Liver (tissue), 8 donors: ENCODE measurements at regions not wholly inside any gene's neighbourhood (a gene's known extent, or its start where the extent isn't known, plus 50 kb on each side); places are given as distances from the start of the nearest gene placed in this dataset.

Source experiments
- DNase-seq: peaks from one replicate; pipeline ENCODE4 v3.0.0-alpha.2; 2017; ENCODE audit warnings: low spot score
- H3K27ac ChIP-seq, 2 donors: one replicate each; pipeline ENCODE4 v1.7.0; 2013; ENCODE audit warnings: inconsistent platforms in 2 of 2, low read length in 2 of 2, control low read depth in 1 of 2, low read depth in 1 of 2, mild to moderate bottlenecking in 1 of 2
- H3K27me3 ChIP-seq, 4 donors: one replicate each; pipeline versions ENCODE4 v1.6.1 to v1.7.0; 2013; ENCODE audit warnings: low read length in 3 of 4, inconsistent platforms in 1 of 4, mild to moderate bottlenecking in 1 of 4, moderate library complexity in 1 of 4; ENCODE audit not compliant: control insufficient read depth in 4 of 4, insufficient read depth in 4 of 4
- H3K36me3 ChIP-seq, 4 donors: one replicate each; pipeline versions ENCODE4 v1.6.1 to v1.7.0; 2013; ENCODE audit warnings: low read length in 3 of 4, mild to moderate bottlenecking in 3 of 4, low read depth in 1 of 4, moderate library complexity in 1 of 4; ENCODE audit not compliant: control insufficient read depth in 4 of 4, insufficient read depth in 3 of 4
- H3K4me1 ChIP-seq, 4 donors: one replicate each; pipeline versions ENCODE4 v1.6.1 to v1.7.0; 2013; ENCODE audit warnings: low read length in 3 of 4, mild to moderate bottlenecking in 3 of 4, moderate library complexity in 1 of 4; ENCODE audit not compliant: control insufficient read depth in 4 of 4, insufficient read depth in 4 of 4
- H3K4me3 ChIP-seq, 3 donors: one replicate each; pipeline versions ENCODE4 v1.6.1 to v1.7.0; 2013; ENCODE audit warnings: low read length in 3 of 3, control low read depth in 1 of 3, low read depth in 1 of 3, mild to moderate bottlenecking in 1 of 3
- H3K9ac ChIP-seq, 2 donors: one replicate each; pipeline ENCODE4 v1.7.0; 2013; ENCODE audit warnings: low read length in 2 of 2, mild to moderate bottlenecking in 2 of 2, moderate library complexity in 2 of 2, control low read depth in 1 of 2, low read depth in 1 of 2
- H3K9me3 ChIP-seq, 4 donors: one replicate each; pipeline versions ENCODE4 v1.6.1 to v1.7.0; 2013; ENCODE audit warnings: low read length in 3 of 4; ENCODE audit not compliant: control insufficient read depth in 4 of 4
- EGR1 ChIP-seq, 2 donors: IDR thresholded peaks; 2 replicates each; pipeline ENCODE4 v1.6.1; 2016 to 2018; ENCODE audit warnings: antibody characterized with exemption in 2 of 2, low read depth in 2 of 2
- FOXA1 ChIP-seq: IDR thresholded peaks from 2 replicates; pipeline ENCODE4 v1.6.1; 2016; ENCODE audit warnings: antibody characterized with exemption
- FOXA2 ChIP-seq: IDR thresholded peaks from 2 replicates; pipeline ENCODE4 v1.6.1; 2016; ENCODE audit warnings: antibody characterized with exemption
- GABPA ChIP-seq, 2 donors: IDR thresholded peaks in 1 of 2; conservative IDR thresholded peaks in 1 of 2; 2 replicates each; pipeline ENCODE4 v1.6.1; 2016; ENCODE audit warnings: antibody characterized with exemption in 2 of 2, mild to moderate bottlenecking in 1 of 2, moderate library complexity in 1 of 2
- HNF4A ChIP-seq, 2 donors: conservative IDR thresholded peaks; 2 replicates each; pipeline ENCODE4 v1.6.1; 2016; ENCODE audit warnings: antibody characterized with exemption in 2 of 2, mild to moderate bottlenecking in 2 of 2
- HNF4G ChIP-seq: IDR thresholded peaks from 2 replicates; pipeline ENCODE4 v1.6.1; 2016; ENCODE audit warnings: antibody characterized with exemption
- JUND ChIP-seq, 2 donors: IDR thresholded peaks; 2 replicates each; pipeline ENCODE4 v1.6.1; 2016; ENCODE audit warnings: antibody characterized with exemption in 2 of 2
- MAX ChIP-seq: IDR thresholded peaks from 2 replicates; pipeline ENCODE4 v1.6.1; 2016; ENCODE audit warnings: antibody characterized with exemption
- NR2F2 ChIP-seq: IDR thresholded peaks from 2 replicates; pipeline ENCODE4 v1.6.1; 2016; ENCODE audit warnings: antibody characterized with exemption
- RAD21 ChIP-seq, 2 donors: IDR thresholded peaks; 2 replicates each; pipeline ENCODE4 v1.6.1; 2016; ENCODE audit warnings: antibody characterized with exemption in 2 of 2, mild to moderate bottlenecking in 2 of 2
- SP1 ChIP-seq: IDR thresholded peaks from 2 replicates; pipeline ENCODE4 v1.6.1; 2018; ENCODE audit warnings: antibody characterized with exemption, mild to moderate bottlenecking
- TAF1 ChIP-seq: conservative IDR thresholded peaks from 2 replicates; pipeline ENCODE4 v1.6.1; 2016; ENCODE audit warnings: antibody characterized with exemption, mild to moderate bottlenecking
- YY1 ChIP-seq: IDR thresholded peaks from 2 replicates; pipeline ENCODE4 v1.6.1; 2016; ENCODE audit warnings: antibody characterized with exemption, mild to moderate bottlenecking
- ZBTB33 ChIP-seq: IDR thresholded peaks from 2 replicates; pipeline ENCODE4 v1.6.1; 2016; ENCODE audit warnings: antibody characterized with exemption
- WGBS: extraction: QIAGEN DNeasy Blood & Tissue Kit; methylation state at CpG from one replicate; pipeline ENCODE4 v1.1.7; 2013; 5-methylcytosine and 5-hydroxymethylcytosine counted together
- TF ChIP-seq, protein P1 (sequence below): fragments of 150-350 bp; IDR thresholded peaks from 2 replicates; pipeline ENCODE4 v1.5.1; 2017; ENCODE audit warnings: improper control_type of control experiment, low read depth, low read length; ENCODE audit not compliant: missing input control
- TF ChIP-seq, protein P2 (sequence below): IDR thresholded peaks from 2 replicates; pipeline ENCODE4 v1.6.1; 2016; ENCODE audit warnings: antibody characterized with exemption
- TF ChIP-seq, protein P3 (sequence below): IDR thresholded peaks from 2 replicates; pipeline ENCODE4 v1.6.1; 2016; ENCODE audit warnings: antibody characterized with exemption, mild to moderate bottlenecking
- donor health status: healthy.
- donor health status: healthy.
- donor health status: healthy.
- donor health status: healthy.
- donor health status: healthy.

DNA sequence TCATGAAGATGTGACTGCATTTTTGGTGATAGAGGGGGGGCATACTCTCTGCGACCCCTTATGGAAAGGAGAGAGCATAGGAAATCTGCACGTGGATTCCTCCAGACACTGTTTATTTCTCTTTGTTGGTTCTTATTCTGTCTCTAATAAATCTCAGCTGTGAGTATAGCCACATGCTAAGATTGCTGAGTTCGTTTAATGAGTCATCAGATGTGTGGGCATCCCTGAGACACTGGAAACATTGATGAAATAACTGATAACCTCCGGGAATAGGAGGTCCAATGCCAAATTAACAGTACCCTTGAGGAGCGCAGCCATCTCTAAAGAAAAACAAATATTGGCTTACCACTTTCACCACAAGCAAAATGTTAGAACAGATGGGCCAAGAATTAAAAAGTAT lies 880.2 kb upstream of the NEGR1 start:
- no peak for DNase-seq
- Histone ChIP-seq H3K27ac (no peak overlapping the region), H3K27me3 (no peaks in the 10 kb centered on the region), H3K9me3 (no peaks in the 10 kb centered on the region), H3K4me3 (no peak overlapping the region), H3K4me1 (no peaks in the 10 kb centered on the region), H3K9ac (no peak overlapping the region), H3K36me3 (no peaks in the 10 kb centered on the region)
- 52% methylated on average over 5 of the region's 5 CpGs for WGBS
- TF ChIP-seq HNF4G: no peak
- no peak for TF ChIP-seq JUND (IDR thresholded peaks at IDR 0.05)
- no peak for TF ChIP-seq MAX
- TF ChIP-seq ZBTB33: no peak
- TF ChIP-seq HNF4A (conservative IDR thresholded peaks at IDR 0.05): no peak
- no peak for TF ChIP-seq FOXA1
- TF ChIP-seq YY1: no peak
- no peak for TF ChIP-seq FOXA2

- 67% methylated on average over 1 of the region's 1 CpG for WGBS
Observed at GRCh38 chr1:73161418-73161817, 879.1 kb upstream of the NEGR1 start.

More at GRCh38 chr1:73161418-73161817, 879.1 kb upstream of the NEGR1 start:
- Histone ChIP-seq H3K36me3 (no peaks in the 10 kb centered on the region), H3K9me3 (no peaks in the 10 kb centered on the region), H3K4me1 (no peaks in the 10 kb centered on the region), H3K27me3 (no peaks in the 10 kb centered on the region), H3K4me3 (no peak overlapping the region), H3K9ac (no peak overlapping the region), H3K27ac (no peak overlapping the region)
- DNase-seq: no peak
- TF ChIP-seq MAX (no peak), RAD21 (IDR thresholded peaks at IDR 0.05) (no peak), SP1 (no peak), NR2F2 (no peak), FOXA1 (no peak), EGR1 (IDR thresholded peaks at IDR 0.05; ENCODE audit: low read depth in 2 of 2) (no peak), GABPA (IDR thresholded peaks at IDR 0.05 in 1 of 2, conservative IDR thresholded peaks at IDR 0.05 in 1 of 2) (no peak), HNF4A (conservative IDR thresholded peaks at IDR 0.05) (no peak), ZBTB33 (no peak), TAF1 (no peak), HNF4G (no peak), YY1 (no peak), JUND (IDR thresholded peaks at IDR 0.05) (no peak)
- TF ChIP-seq, protein P1, sequence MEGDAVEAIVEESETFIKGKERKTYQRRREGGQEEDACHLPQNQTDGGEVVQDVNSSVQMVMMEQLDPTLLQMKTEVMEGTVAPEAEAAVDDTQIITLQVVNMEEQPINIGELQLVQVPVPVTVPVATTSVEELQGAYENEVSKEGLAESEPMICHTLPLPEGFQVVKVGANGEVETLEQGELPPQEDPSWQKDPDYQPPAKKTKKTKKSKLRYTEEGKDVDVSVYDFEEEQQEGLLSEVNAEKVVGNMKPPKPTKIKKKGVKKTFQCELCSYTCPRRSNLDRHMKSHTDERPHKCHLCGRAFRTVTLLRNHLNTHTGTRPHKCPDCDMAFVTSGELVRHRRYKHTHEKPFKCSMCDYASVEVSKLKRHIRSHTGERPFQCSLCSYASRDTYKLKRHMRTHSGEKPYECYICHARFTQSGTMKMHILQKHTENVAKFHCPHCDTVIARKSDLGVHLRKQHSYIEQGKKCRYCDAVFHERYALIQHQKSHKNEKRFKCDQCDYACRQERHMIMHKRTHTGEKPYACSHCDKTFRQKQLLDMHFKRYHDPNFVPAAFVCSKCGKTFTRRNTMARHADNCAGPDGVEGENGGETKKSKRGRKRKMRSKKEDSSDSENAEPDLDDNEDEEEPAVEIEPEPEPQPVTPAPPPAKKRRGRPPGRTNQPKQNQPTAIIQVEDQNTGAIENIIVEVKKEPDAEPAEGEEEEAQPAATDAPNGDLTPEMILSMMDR: no peak
- TF ChIP-seq, protein P2, sequence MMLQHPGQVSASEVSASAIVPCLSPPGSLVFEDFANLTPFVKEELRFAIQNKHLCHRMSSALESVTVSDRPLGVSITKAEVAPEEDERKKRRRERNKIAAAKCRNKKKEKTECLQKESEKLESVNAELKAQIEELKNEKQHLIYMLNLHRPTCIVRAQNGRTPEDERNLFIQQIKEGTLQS: no peak
- TF ChIP-seq, protein P3, sequence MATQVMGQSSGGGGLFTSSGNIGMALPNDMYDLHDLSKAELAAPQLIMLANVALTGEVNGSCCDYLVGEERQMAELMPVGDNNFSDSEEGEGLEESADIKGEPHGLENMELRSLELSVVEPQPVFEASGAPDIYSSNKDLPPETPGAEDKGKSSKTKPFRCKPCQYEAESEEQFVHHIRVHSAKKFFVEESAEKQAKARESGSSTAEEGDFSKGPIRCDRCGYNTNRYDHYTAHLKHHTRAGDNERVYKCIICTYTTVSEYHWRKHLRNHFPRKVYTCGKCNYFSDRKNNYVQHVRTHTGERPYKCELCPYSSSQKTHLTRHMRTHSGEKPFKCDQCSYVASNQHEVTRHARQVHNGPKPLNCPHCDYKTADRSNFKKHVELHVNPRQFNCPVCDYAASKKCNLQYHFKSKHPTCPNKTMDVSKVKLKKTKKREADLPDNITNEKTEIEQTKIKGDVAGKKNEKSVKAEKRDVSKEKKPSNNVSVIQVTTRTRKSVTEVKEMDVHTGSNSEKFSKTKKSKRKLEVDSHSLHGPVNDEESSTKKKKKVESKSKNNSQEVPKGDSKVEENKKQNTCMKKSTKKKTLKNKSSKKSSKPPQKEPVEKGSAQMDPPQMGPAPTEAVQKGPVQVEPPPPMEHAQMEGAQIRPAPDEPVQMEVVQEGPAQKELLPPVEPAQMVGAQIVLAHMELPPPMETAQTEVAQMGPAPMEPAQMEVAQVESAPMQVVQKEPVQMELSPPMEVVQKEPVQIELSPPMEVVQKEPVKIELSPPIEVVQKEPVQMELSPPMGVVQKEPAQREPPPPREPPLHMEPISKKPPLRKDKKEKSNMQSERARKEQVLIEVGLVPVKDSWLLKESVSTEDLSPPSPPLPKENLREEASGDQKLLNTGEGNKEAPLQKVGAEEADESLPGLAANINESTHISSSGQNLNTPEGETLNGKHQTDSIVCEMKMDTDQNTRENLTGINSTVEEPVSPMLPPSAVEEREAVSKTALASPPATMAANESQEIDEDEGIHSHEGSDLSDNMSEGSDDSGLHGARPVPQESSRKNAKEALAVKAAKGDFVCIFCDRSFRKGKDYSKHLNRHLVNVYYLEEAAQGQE: no peak
